Mammary epithelial cell (primary cell): ENCODE measurements at regions not wholly inside any gene's neighbourhood (a gene's known extent, or its start where the extent isn't known, plus 50 kb on each side); places are given as distances from the start of the nearest gene placed in this dataset.

Source experiments
- EZH2 ChIP-seq: IDR thresholded peaks from 2 replicates; pipeline ENCODE4 v1.6.1; 2012; ENCODE audit warnings: low read length, inconsistent platforms, borderline replicate concordance
- TF ChIP-seq, protein P1 (sequence below), 2 donors: IDR thresholded peaks in 1 of 2; conservative IDR thresholded peaks in 1 of 2; 2 replicates each; pipeline ENCODE4 v1.5.1; 2011 to 2012; ENCODE audit warnings: inconsistent platforms in 2 of 2, low read length in 2 of 2, mild to moderate bottlenecking in 2 of 2, control low read depth in 1 of 2, low read depth in 1 of 2; ENCODE audit not compliant: insufficient read depth in 1 of 2; ENCODE audit errors: extremely low read depth in 1 of 2

- TF ChIP-seq, protein P1, sequence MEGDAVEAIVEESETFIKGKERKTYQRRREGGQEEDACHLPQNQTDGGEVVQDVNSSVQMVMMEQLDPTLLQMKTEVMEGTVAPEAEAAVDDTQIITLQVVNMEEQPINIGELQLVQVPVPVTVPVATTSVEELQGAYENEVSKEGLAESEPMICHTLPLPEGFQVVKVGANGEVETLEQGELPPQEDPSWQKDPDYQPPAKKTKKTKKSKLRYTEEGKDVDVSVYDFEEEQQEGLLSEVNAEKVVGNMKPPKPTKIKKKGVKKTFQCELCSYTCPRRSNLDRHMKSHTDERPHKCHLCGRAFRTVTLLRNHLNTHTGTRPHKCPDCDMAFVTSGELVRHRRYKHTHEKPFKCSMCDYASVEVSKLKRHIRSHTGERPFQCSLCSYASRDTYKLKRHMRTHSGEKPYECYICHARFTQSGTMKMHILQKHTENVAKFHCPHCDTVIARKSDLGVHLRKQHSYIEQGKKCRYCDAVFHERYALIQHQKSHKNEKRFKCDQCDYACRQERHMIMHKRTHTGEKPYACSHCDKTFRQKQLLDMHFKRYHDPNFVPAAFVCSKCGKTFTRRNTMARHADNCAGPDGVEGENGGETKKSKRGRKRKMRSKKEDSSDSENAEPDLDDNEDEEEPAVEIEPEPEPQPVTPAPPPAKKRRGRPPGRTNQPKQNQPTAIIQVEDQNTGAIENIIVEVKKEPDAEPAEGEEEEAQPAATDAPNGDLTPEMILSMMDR (conservative IDR thresholded peaks at IDR 0.05 in 1 of 2, IDR thresholded peaks at IDR 0.05 in 1 of 2; ENCODE audit: extremely low read depth in 1 of 2, insufficient read depth in 1 of 2, low read depth in 1 of 2, low read length in 2 of 2) = no peak
- TF ChIP-seq EZH2 = no peak
Observed at GRCh38 chr11:93249459-93250220, 51.8 kb upstream of the SLC36A4 start.
